ENCODE measurements at regions not wholly inside any gene's neighbourhood (a gene's known extent, or its start where the extent isn't known, plus 50 kb on each side); places are given as distances from the start of the nearest gene placed in this dataset.

GRCh38 chr13:104961246-104961645 lies 1574.2 kb downstream of the EFNB2 start:
- TF ChIP-seq TEAD4 (IDR thresholded peaks at IDR 0.05; ENCODE audit: low read depth, low read length) (no peak), POLR2A (IDR thresholded peaks at IDR 0.05; ENCODE audit: control extremely low read depth in 1 of 2, low read depth in 2 of 2, low read length in 2 of 2) (no peak), RAD21 (IDR thresholded peaks at IDR 0.05 in 1 of 2, conservative IDR thresholded peaks at IDR 0.05 in 1 of 2; ENCODE audit: low read depth in 2 of 2, low read length in 2 of 2) (no peak), GABPA (IDR thresholded peaks at IDR 0.05; ENCODE audit: borderline replicate concordance, insufficient read depth, low read length) (no peak), SP1 (IDR thresholded peaks at IDR 0.05; ENCODE audit: low read depth, low read length) (no peak)
- TF ChIP-seq, protein P1, sequence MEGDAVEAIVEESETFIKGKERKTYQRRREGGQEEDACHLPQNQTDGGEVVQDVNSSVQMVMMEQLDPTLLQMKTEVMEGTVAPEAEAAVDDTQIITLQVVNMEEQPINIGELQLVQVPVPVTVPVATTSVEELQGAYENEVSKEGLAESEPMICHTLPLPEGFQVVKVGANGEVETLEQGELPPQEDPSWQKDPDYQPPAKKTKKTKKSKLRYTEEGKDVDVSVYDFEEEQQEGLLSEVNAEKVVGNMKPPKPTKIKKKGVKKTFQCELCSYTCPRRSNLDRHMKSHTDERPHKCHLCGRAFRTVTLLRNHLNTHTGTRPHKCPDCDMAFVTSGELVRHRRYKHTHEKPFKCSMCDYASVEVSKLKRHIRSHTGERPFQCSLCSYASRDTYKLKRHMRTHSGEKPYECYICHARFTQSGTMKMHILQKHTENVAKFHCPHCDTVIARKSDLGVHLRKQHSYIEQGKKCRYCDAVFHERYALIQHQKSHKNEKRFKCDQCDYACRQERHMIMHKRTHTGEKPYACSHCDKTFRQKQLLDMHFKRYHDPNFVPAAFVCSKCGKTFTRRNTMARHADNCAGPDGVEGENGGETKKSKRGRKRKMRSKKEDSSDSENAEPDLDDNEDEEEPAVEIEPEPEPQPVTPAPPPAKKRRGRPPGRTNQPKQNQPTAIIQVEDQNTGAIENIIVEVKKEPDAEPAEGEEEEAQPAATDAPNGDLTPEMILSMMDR (IDR thresholded peaks at IDR 0.05; ENCODE audit: control extremely low read depth in 1 of 3, insufficient read depth in 1 of 3, low read depth in 1 of 3, low read length in 3 of 3): no peak
